ENCODE measurements at regions not wholly inside any gene's neighbourhood (a gene's known extent, or its start where the extent isn't known, plus 50 kb on each side); places are given as distances from the start of the nearest gene placed in this dataset.

- Histone ChIP-seq H3K36me3 (ENCODE audit: control insufficient read depth, insufficient read depth, low read length) (no peaks in the 10 kb centered on the region), H3K4me1 (ENCODE audit: control insufficient read depth, insufficient read depth, low read length) (peaks cover 2% of the 10 kb centered on the region; the same call in 1 of the 2 replicates), H2AK5ac (ENCODE audit: low read depth, low read length) (no peak overlapping the region), H2AK9ac (replicated peaks; ENCODE audit: low read depth, low read length, poor library complexity) (no peak overlapping the region), H3K23ac (ENCODE audit: low read depth, low read length) (no peak overlapping the region), H3K4me3 (ENCODE audit: insufficient read depth, low read depth, low read length) (no peak overlapping the region), H3K4me2 (ENCODE audit: low read depth, low read length) (no peak overlapping the region), H3K9me3 (ENCODE audit: control insufficient read depth, insufficient read depth, low read length) (no peaks in the 10 kb centered on the region), H2BK20ac (ENCODE audit: low read depth, low read length) (no peak overlapping the region), H3K14ac (replicated peaks; ENCODE audit: low read depth, low read length) (no peak overlapping the region), H4K20me1 (ENCODE audit: insufficient read depth, low read length) (no peaks in the 10 kb centered on the region), H3K27me3 (ENCODE audit: control insufficient read depth, insufficient read depth, low read length) (no peaks in the 10 kb centered on the region), H2AFZ (replicated peaks; ENCODE audit: low read length, poor library complexity) (no peak overlapping the region), H3K27ac (ENCODE audit: insufficient read depth, low read length) (no peak overlapping the region), H2BK120ac (ENCODE audit: low read depth, low read length) (no peak overlapping the region), H4K91ac (ENCODE audit: insufficient read depth, low read depth, low read length) (no peak overlapping the region; the same call in 1 of the 2 replicates), H3K56ac (ENCODE audit: extremely low read depth, insufficient read depth, low read length) (no peak overlapping the region), H2BK5ac (ENCODE audit: low read depth, low read length, poor library complexity, severe bottlenecking) (no peak overlapping the region), H3K4ac (ENCODE audit: low read depth, low read length) (no peak overlapping the region), H3K18ac (ENCODE audit: low read depth, low read length) (no peak overlapping the region), H4K5ac (ENCODE audit: low read depth, low read length) (no peak overlapping the region), H3K79me1 (ENCODE audit: low read depth in 1 of 2, low read length in 2 of 2) (no peaks in the 10 kb centered on the region), H4K8ac (ENCODE audit: low read depth in 2 of 2, low read length in 2 of 2) (no peak overlapping the region), H3K9me1 (ENCODE audit: insufficient read depth, low read length) (no peaks in the 10 kb centered on the region), H2BK15ac (ENCODE audit: low read depth, low read length) (no peak overlapping the region), H3K9ac (ENCODE audit: low read depth, low read length) (no peak overlapping the region)
- DNase-seq, result no peak
- intact Hi-C loops (cut with micrococcal nuclease) (no loop called here), in situ Hi-C loops (cut with MboI; ENCODE audit: low sequenced_read_pairs) (no loop called here), dilution Hi-C loops (cut with HindIII; ENCODE audit: low sequenced_read_pairs, unreplicated experiment) (no loop called here)
- no peak for TF ChIP-seq MAZ (IDR thresholded peaks at IDR 0.05; ENCODE audit: borderline replicate concordance, low read depth, low read length)
- TF ChIP-seq RFX5 (IDR thresholded peaks at IDR 0.05; ENCODE audit: low read depth, low read length), result no peak
- no peak for TF ChIP-seq MAFK (IDR thresholded peaks at IDR 0.05; ENCODE audit: low read depth, low read length)
- TF ChIP-seq FOS (IDR thresholded peaks at IDR 0.05; ENCODE audit: low read depth, low read length), result no peak
- TF ChIP-seq POLR2A (IDR thresholded peaks at IDR 0.05; ENCODE audit: low read depth, low read length), result no peak
- TF ChIP-seq MXI1 (IDR thresholded peaks at IDR 0.05; ENCODE audit: borderline replicate concordance, low read depth, low read length), result no peak
- no peak for TF ChIP-seq NFE2L2 (IDR thresholded peaks at IDR 0.05; ENCODE audit: low read depth, low read length)
- no peak for TF ChIP-seq CHD1 (IDR thresholded peaks at IDR 0.05; ENCODE audit: low read depth, low read length)
- no TSS peak for BruUV-seq (replicated peaks)
- CTCF ChIA-PET, result no interaction called here
- WGBS, 2 experiments (ENCODE audit: extremely low coverage in 2 of 2, insufficient read length in 1 of 2), result no CpG with 5 or more reads among the region's 2 CpGs
- no peak for ATAC-seq (ENCODE audit: low read depth)
- POLR2A ChIA-PET (ENCODE audit: unreplicated experiment), result no interaction called here
Observed at GRCh38 chr14:86940106-86940505, 1052.9 kb downstream of the GALC start.

Measured in IMR-90 (cell line).